ENCODE measurements at regions not wholly inside any gene's neighbourhood (a gene's known extent, or its start where the extent isn't known, plus 50 kb on each side); places are given as distances from the start of the nearest gene placed in this dataset.

- peaks cover 0 to 14% (median 0%) of the 10 kb centered on the region in 4 donors for H3K9me3 ChIP-seq
- no peak overlapping the region for H3K27ac ChIP-seq
- no peak overlapping the region for H3K4me3 ChIP-seq
- peak in 1 of 2 donors; percentile 18 for DNase-seq
- H3K4me1 ChIP-seq: no peaks in the 10 kb centered on the region
- 67 to 89% (median 86%) methylated on average over 5 of the region's 5 CpGs for WGBS, 5 donors
- no peak for TF ChIP-seq EP300 (IDR thresholded peaks at IDR 0.05)
- no peak for TF ChIP-seq POLR2AphosphoS5 (IDR thresholded peaks at IDR 0.05)
- TF ChIP-seq POLR2A (IDR thresholded peaks at IDR 0.05): no peak
- TF ChIP-seq CTCF (IDR thresholded peaks at IDR 0.05): no peak
- no peaks in the 10 kb centered on the region for H3K36me3 ChIP-seq
- intact Hi-C loops (cut with DNase I; ENCODE audit: low total_unique reads): no loop called here
- no peaks in the 10 kb centered on the region for H3K27me3 ChIP-seq
These were observed 199.9 kb upstream of the FAM3C start for GRCh38 chr7:121595758-121596696.

GRCh38 chr7:121591926-121592325 lies 195.8 kb upstream of the FAM3C start:
- H3K27me3 ChIP-seq: no peaks in the 10 kb centered on the region
- intact Hi-C loops (cut with DNase I; ENCODE audit: low total_unique reads): no loop called here
- no peaks in the 10 kb centered on the region for H3K4me1 ChIP-seq
- H3K4me3 ChIP-seq: no peak overlapping the region
- TF ChIP-seq EP300 (IDR thresholded peaks at IDR 0.05) (no peak), POLR2AphosphoS5 (IDR thresholded peaks at IDR 0.05) (no peak), CTCF (IDR thresholded peaks at IDR 0.05) (no peak), POLR2A (IDR thresholded peaks at IDR 0.05) (no peak)
- WGBS, 5 donors: 75 to 86% (median 80%) methylated on average over 3 of the region's 3 CpGs
- no peaks in the 10 kb centered on the region for H3K36me3 ChIP-seq
- no peak for DNase-seq
- H3K27ac ChIP-seq: no peak overlapping the region
- peaks cover 0 to 5% (median 0%) of the 10 kb centered on the region in 4 donors for H3K9me3 ChIP-seq

- DNase-seq: no peak
- Histone ChIP-seq H3K27me3 (no peaks in the 10 kb centered on the region), H3K4me1 (peaks cover 0 to under 1% (median 0%) of the 10 kb centered on the region in 4 donors), H3K9me3 (peaks cover 0 to 5% (median 0%) of the 10 kb centered on the region in 4 donors), H3K4me3 (no peak overlapping the region), H3K27ac (no peak overlapping the region), H3K36me3 (no peaks in the 10 kb centered on the region)
- TF ChIP-seq POLR2A (IDR thresholded peaks at IDR 0.05): no peak
- TF ChIP-seq POLR2AphosphoS5 (IDR thresholded peaks at IDR 0.05): no peak
- TF ChIP-seq CTCF (IDR thresholded peaks at IDR 0.05): no peak
- TF ChIP-seq EP300 (IDR thresholded peaks at IDR 0.05): no peak
- WGBS, 5 donors: 80 to 88% (median 84%) methylated on average over 5 of the region's 5 CpGs
- intact Hi-C loops (cut with DNase I; ENCODE audit: low total_unique reads): no loop called here
These were observed 191.3 kb upstream of the FAM3C start for GRCh38 chr7:121587435-121587834.

GRCh38 chr7:121582258-121582657 lies 186.2 kb upstream of the FAM3C start:
- no peak overlapping the region for H3K4me3 ChIP-seq
- TF ChIP-seq POLR2AphosphoS5 (IDR thresholded peaks at IDR 0.05) (no peak), CTCF (IDR thresholded peaks at IDR 0.05) (no peak), EP300 (IDR thresholded peaks at IDR 0.05) (no peak), POLR2A (IDR thresholded peaks at IDR 0.05) (no peak)
- peaks cover 0 to 4% (median 0%) of the 10 kb centered on the region in 4 donors for H3K4me1 ChIP-seq
- H3K27me3 ChIP-seq: no peaks in the 10 kb centered on the region
- H3K27ac ChIP-seq: no peak overlapping the region
- intact Hi-C loops (cut with DNase I; ENCODE audit: low total_unique reads): no loop called here
- no peaks in the 10 kb centered on the region for H3K36me3 ChIP-seq
- DNase-seq: no peak
- H3K9me3 ChIP-seq: no peaks in the 10 kb centered on the region

All from stomach (tissue), 8 donors.